ENCODE measurements at regions not wholly inside any gene's neighbourhood (a gene's known extent, or its start where the extent isn't known, plus 50 kb on each side); places are given as distances from the start of the nearest gene placed in this dataset.
"Not testable (repeated sequence)": the region's sequence is repeated elsewhere in the genome, so short reads cannot be mapped to it uniquely, and the experiment has no call there.

DNA sequence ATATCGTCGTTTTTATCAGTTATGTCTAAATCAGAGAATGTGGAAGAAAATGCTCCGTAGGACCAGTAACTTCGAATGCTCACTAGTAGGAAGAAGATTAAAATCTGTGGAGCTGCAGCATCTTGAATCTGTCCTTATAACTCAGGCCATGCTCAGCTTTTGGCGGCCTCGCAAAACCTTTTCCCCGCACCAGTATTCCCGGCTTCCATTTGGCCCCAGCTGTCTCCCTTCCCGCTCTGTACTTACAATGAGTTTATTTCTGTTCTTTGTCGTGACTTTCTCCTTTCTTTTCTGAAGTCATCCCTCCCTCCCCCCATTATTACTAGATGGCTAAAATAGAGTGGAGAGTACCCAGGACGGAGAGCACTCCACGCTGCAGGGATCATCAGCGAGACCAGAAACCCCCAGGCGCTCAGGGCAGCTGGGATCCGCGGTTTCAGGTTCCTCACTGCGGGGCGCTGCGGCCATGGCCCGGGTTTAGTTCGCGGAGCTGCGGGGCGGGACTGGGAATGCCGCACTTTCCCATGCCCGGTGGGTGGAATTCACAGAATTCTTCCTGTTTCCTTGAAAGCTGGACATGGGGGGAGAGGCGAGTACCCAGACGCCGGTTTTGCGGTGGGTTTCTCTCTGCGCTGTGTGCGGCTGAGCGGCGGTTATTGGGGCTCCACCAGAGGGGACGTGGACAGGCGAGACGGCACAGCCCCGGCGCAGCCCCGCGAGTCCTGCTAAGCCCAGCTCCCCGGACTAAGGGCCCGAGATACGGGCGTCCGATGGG lies 183.5 kb downstream of the POM121L12 start:
- peak in 1 of 2 donors; percentile 40 for DNase-seq
- Histone ChIP-seq H3K4me1 (peaks cover 0 to 5% (median 0%) of the 10 kb centered on the region in 4 donors), H3K9me3 (peaks cover 0 to 39% (median 30%) of the 10 kb centered on the region in 4 donors), H3K36me3 (no peaks in the 10 kb centered on the region), H3K4me3 (peak overlapping the region; percentile 34 to 42 (median 38)), H3K27ac (no peak overlapping the region), H3K27me3 (peaks cover 0 to 8% (median 4%) of the 10 kb centered on the region in 3 donors)
- intact Hi-C loops (cut with DNase I; ENCODE audit: low total_unique reads), result no loop called here
- WGBS, 5 donors, result 10 to 16% (median 12%) methylated on average over 24 to 46 of the region's 46 CpGs
- TF ChIP-seq EP300 (IDR thresholded peaks at IDR 0.05) (no peak), POLR2AphosphoS5 (IDR thresholded peaks at IDR 0.05) (no peak), POLR2A (IDR thresholded peaks at IDR 0.05) (no peak)
- TF ChIP-seq, protein P1, sequence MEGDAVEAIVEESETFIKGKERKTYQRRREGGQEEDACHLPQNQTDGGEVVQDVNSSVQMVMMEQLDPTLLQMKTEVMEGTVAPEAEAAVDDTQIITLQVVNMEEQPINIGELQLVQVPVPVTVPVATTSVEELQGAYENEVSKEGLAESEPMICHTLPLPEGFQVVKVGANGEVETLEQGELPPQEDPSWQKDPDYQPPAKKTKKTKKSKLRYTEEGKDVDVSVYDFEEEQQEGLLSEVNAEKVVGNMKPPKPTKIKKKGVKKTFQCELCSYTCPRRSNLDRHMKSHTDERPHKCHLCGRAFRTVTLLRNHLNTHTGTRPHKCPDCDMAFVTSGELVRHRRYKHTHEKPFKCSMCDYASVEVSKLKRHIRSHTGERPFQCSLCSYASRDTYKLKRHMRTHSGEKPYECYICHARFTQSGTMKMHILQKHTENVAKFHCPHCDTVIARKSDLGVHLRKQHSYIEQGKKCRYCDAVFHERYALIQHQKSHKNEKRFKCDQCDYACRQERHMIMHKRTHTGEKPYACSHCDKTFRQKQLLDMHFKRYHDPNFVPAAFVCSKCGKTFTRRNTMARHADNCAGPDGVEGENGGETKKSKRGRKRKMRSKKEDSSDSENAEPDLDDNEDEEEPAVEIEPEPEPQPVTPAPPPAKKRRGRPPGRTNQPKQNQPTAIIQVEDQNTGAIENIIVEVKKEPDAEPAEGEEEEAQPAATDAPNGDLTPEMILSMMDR (IDR thresholded peaks at IDR 0.05), result no peak

DNA sequence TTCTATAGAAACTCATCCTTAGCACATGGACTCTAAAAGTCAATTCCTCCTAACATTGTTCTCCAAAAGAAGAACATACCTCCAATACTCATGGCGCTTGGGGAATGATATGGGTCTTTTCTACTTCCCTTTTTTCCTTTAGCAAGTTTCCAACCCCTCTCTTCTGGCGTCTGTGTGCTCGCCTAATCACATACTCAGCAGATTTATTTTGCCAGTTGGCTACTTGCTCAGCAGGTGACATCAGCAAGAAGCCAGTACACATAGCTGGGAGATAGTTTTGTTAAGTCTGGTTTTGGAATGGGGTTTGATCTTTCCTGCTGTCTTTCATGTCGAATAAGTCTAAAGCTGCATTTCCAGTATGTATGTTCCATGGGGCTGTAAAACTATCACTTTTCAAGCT lies 193.8 kb downstream of the POM121L12 start:
- no peak overlapping the region for H3K4me3 ChIP-seq
- H3K9me3 ChIP-seq, result peaks cover 0 to 16% (median 0%) of the 10 kb centered on the region in 4 donors
- H3K4me1 ChIP-seq, result no peaks in the 10 kb centered on the region
- no peaks in the 10 kb centered on the region for H3K27me3 ChIP-seq
- no peak for TF ChIP-seq POLR2AphosphoS5 (IDR thresholded peaks at IDR 0.05)
- no peak for TF ChIP-seq EP300 (IDR thresholded peaks at IDR 0.05)
- TF ChIP-seq, protein P1 (IDR thresholded peaks at IDR 0.05), result no peak
- no peak for TF ChIP-seq POLR2A (IDR thresholded peaks at IDR 0.05)
- intact Hi-C loops (cut with DNase I; ENCODE audit: low total_unique reads), result no loop called here
- H3K27ac ChIP-seq, result no peak overlapping the region
- no peaks in the 10 kb centered on the region for H3K36me3 ChIP-seq
- 63 to 75% (median 71%) methylated on average over 4 of the region's 4 CpGs for WGBS, 5 donors
- DNase-seq, result no peak

DNA sequence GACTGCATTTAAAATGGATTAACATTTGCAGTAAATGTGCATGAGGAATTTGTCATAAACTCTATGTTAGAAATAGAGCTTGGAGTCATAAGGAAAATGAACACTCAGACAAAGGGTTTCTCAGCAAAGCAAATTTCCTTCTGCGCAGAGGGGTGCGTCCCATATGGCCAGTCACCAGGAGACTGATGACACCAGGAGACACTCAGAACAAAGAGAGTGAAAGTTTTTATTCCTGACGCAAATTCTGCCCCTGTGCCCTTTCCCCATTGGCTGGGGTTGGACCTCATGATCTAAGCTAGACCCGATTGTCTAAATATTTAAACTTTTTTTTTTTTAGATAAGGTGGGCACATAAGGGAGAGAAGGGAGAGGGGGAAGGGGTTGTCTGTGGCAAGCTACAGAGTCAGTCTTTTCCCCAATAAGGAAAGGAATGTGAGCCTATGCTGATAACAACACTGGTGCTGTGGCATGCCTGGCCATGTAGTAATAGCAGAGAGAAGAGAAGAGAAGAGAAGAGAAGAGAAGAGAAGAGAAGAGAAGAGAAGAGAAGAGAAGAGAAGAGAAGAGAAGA lies 202.0 kb downstream of the POM121L12 start:
- H3K36me3 ChIP-seq, result no peaks in the 10 kb centered on the region
- H3K27ac ChIP-seq, result no peak overlapping the region
- H3K4me1 ChIP-seq, result no peaks in the 10 kb centered on the region
- H3K27me3 ChIP-seq, result no peaks in the 10 kb centered on the region
- peak in 1 of 2 donors; percentile 6 for DNase-seq
- H3K9me3 ChIP-seq, result peaks cover 0 to 5% (median 2%) of the 10 kb centered on the region in 4 donors
- TF ChIP-seq POLR2AphosphoS5 (IDR thresholded peaks at IDR 0.05) (no peak), EP300 (IDR thresholded peaks at IDR 0.05) (no peak), POLR2A (IDR thresholded peaks at IDR 0.05) (no peak)
- TF ChIP-seq, protein P1 (IDR thresholded peaks at IDR 0.05), result no peak
- no peak overlapping the region for H3K4me3 ChIP-seq
- intact Hi-C loops (cut with DNase I; ENCODE audit: low total_unique reads), result no loop called here
- WGBS, 5 donors, result 33 to 41% (median 36%) methylated on average over 4 of the region's 4 CpGs

DNA sequence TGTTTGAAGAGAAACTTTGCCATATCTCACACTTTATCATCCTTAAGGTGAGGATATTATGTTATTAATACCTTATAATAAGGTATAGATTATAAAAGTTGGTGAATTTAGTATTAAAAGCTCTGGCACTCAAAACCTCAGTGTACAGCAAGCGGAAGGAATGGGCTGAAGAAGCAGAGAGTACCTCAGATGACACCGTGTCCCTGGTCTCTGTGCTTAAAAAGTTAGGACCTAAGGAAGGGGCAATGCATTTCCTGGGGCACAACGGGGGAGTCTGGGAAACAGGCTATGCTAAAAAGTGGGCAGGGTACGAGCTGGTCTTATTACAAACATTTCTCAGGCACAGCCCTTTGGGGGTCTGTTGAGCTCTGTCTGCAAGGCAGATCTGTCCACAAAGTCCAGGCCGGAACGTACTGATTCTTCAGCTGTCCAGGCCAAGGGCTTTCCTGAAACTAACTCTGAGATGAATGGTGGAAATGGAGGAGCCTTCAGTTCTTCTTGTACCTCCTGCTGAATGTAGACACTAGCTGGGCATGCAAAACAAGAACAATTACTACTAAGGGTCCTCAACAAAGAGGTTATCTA lies 202.7 kb downstream of the POM121L12 start:
- no peak for DNase-seq
- intact Hi-C loops (cut with DNase I; ENCODE audit: low total_unique reads), result no loop called here
- Histone ChIP-seq H3K27ac (no peak overlapping the region), H3K9me3 (peaks cover 0 to 5% (median 2%) of the 10 kb centered on the region in 4 donors), H3K4me1 (no peaks in the 10 kb centered on the region), H3K36me3 (no peaks in the 10 kb centered on the region), H3K27me3 (no peaks in the 10 kb centered on the region), H3K4me3 (no peak overlapping the region)
- no peak for TF ChIP-seq POLR2A (IDR thresholded peaks at IDR 0.05)
- TF ChIP-seq POLR2AphosphoS5 (IDR thresholded peaks at IDR 0.05), result no peak
- no peak for TF ChIP-seq EP300 (IDR thresholded peaks at IDR 0.05)
- TF ChIP-seq, protein P1 (IDR thresholded peaks at IDR 0.05), result no peak
- WGBS, 5 donors, result 68 to 80% (median 80%) methylated on average over 6 of the region's 6 CpGs

DNA sequence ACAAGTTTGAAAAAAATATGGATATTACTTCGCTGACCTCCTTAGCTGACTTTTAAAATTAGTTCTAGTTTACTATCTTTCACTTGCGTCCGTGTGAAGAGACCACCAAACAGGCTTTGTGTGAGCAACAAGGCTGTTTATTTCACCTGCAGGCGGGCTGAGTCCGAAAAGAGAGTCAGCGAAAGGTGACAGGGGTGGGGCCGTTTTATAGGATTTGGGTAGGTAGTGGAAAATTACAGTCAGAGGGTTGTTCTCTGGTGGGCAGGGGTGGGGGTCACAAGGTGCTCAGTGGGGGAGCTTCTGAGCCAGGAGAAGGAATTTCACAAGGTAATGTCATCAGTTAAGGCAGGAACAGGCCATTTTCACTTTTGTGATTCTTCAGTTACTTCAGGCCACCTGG lies 203.7 kb downstream of the POM121L12 start:
- H3K36me3 ChIP-seq; H3K4me1 ChIP-seq; H3K27me3 ChIP-seq; H3K27ac ChIP-seq; intact Hi-C loops (cut with DNase I; ENCODE audit: low total_unique reads); H3K4me3 ChIP-seq; H3K9me3 ChIP-seq; DNase-seq: not testable (repeated sequence)
- WGBS, 5 donors, result 59 to 73% (median 64%) methylated on average over 7 of the region's 7 CpGs

Data from stomach (tissue), 8 donors.